ENCODE measurements at regions not wholly inside any gene's neighbourhood (a gene's known extent, or its start where the extent isn't known, plus 50 kb on each side); places are given as distances from the start of the nearest gene placed in this dataset.
"Not testable (repeated sequence)": the region's sequence is repeated elsewhere in the genome, so short reads cannot be mapped to it uniquely, and the experiment has no call there.

DNA sequence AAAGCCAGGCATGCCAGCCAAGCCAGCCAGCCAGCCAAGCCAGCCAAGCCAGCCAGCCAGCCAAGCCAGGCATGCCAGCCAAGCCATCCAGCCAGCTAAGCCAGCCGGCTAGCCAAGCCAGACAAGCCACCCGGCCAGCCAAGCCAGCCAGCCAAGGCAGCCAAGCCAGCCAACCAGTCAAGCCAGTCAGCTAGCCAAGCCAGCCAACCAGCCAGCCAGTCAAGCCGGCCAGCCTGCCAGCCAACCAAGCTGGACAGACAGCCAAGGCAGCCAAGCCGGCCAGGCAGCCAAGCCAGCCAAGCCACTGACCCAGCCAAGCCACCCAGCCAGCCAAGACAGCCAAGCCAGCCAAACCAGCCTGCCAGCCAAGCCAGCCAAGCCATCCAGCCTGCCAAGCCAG lies 326.9 kb upstream of the PLGLB2 start:
- DNase-seq (ENCODE audit: low read depth, low spot score); H3K27ac ChIP-seq: not testable (repeated sequence)

DNA sequence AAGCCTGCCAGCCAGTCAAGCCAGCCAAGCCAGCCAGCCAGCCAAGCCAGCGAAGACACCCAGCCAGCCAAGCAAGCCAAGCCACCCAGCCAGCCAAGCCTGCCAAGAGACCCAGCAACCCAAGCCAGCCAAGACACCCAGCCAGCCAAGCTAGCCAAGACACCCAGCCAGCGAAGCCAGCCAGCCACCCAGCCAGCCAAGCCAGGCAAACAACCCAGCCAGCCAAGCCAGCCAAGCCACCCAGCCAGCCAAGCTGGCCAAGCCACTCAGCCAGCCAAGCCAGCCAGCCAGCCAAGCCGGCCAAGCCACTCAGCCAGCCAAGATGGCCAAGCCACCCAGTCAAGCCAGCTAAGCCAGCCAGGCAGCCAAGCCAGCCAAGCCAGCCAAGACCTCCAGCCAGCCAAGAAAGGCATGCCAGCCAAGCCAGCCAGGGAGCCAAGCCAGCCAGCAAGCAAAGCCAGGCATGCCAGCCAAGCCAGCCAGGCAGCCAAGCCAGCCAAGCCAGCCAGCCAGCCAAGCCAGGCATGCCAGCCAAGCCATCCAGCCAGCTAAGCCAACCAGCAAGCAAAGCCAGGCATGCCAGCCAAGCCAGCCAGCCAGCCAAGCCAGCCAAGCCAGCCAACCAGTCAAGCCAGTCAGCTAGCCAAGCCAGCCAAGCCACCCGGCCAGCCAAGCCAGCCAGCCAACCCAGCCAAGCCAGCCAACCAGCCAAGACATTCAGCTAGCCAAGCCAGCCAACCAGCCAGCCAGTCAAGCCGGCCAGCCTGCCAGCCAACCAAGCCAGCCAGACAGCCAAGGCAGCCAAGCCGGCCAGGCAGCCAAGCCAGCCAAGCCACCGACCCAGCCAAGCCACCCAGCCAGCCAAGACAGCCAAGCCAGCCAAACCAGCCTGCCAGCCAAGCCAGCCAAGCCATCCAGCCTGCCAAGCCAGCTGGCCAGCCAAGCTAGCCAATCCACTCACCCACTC lies 323.8 kb upstream of the PLGLB2 start:
- H3K27ac ChIP-seq; DNase-seq (ENCODE audit: low read depth, low spot score): not testable (repeated sequence)

DNA sequence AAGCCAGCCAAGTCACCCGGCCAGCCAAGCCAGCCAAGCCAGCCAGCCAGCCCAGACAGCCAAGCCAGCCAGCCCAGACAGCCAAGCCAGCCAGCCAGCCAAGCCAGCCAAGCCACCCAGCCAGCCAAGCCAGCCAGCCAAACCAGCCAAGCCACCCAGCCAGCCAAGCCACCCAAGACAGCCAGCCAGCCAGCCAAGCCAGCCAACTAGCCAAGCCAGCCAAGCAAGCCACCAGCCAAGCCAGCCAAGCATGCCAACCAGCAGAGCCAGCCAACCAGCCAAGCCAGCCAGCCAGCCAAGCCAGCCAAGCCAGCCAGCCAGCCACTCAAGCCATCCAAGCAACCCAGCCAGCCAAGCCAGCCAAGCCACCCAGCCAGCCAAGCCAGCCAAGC lies 323.1 kb upstream of the PLGLB2 start:
- H3K27ac ChIP-seq; DNase-seq (ENCODE audit: low read depth, low spot score): not testable (repeated sequence)

DNA sequence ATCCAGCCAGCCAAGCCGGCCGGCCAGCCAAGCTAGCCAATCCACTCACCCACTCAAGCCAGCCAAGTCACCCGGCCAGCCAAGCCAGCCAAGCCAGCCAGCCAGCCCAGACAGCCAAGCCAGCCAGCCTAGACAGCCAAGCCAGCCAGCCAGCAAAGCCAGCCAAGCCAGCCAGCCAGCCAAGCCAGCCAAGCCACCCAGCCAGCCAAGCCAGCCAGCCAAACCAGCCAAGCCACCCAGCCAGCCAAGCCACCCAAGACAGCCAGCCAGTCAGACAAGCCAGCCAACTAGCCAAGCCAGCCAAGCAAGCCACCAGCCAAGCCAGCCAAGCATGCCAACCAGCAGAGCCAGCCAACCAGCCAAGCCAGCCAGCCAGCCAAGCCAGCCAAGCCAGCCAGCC lies 322.7 kb upstream of the PLGLB2 start:
- not testable (repeated sequence) for DNase-seq (ENCODE audit: low read depth, low spot score); H3K27ac ChIP-seq

DNA sequence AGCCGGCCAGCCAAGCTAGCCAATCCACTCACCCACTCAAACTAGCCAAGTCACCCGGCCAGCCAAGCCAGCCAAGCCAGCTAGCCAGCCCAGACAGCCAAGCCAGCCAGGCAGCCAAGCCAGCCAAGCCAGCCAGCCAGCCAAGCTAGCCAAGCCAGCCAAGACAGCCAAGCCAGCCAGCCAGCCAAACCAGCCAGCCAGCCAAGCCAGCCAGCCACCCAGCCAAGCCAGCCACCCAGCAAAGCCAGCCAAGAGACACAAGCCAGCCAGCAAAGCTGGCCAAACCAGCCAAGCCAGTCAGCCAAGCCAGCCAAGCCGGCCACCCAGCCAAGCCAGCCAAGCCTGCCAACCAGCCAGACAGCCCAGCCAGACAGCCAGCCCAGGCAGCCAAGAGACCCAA lies 322.2 kb upstream of the PLGLB2 start:
- DNase-seq (ENCODE audit: low read depth, low spot score); H3K27ac ChIP-seq: not testable (repeated sequence)

DNA sequence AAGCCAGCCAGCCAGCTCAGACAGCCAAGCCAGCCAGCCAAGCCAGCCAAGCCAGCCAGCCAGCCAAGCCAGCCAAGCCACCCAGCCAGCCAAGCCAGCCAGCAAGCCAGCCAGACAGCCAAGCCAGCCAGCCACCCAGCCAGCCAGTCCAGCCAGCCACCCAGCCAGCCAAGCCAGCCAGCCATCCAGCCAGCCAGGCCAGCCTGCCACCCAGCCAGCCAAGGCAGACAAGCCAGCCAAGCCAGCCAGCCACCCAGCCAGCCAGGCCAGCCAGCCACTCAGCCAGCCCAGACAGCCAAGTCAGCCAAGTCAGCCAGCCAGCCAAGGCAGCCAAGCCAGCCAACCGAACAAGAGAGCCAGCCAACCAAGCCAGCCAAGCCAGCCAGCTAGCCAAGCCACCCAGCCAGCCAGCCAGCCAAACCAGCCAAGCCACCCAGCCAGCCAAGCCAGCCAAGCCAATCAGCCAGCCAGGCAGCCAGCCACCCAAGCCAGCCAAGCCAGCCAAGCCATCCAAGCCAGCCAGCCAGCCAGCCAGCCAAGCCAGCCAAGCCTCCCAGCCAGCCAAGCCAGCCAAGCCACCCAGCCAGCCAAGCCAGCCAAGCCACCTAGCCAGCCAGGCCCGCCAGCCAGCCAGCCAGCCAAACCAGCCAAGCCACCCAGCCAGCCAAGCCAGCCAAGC lies 319.3 kb upstream of the PLGLB2 start:
- DNase-seq (ENCODE audit: low read depth, low spot score) = not testable (repeated sequence)

DNA sequence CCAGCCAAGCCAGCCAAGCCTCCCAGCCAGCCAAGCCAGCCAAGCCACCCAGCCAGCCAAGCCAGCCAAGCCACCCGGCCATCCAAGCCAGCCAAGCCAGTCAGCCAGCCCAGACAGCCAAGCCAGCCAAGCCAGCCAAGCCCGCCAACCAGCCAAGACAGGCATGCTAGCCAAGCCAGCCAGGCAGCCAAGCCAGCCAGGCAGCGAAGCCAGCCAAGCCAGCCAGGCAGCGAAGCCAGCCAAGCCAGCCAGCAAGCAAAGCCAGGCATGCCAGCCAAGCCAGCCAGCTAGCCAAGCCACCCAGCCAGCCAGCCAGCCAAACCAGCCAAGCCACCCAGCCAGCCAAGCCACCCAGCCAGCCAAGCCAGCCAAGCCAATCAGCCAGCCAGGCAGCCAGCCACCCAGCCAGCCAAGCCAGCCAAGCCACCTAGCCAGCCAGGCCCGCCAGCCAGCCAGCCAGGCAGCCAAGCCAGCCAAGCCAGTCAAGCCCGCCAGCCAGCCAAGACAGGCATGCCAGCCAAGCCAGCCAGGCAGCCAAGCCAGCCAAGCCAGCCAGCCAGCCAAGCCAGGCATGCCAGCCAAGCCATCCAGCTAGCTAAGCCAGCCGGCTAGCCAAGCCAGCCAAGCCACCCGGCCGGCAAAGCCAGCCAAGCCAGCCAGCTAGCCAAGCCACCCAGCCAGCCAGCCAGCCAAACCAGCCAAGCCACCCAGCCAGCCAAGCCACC lies 318.5 kb upstream of the PLGLB2 start:
- DNase-seq (ENCODE audit: low read depth, low spot score); H3K27ac ChIP-seq: not testable (repeated sequence)

More for the DNA sequence above, 319.3 kb upstream of the PLGLB2 start:
- not testable (repeated sequence) for H3K27ac ChIP-seq

DNA sequence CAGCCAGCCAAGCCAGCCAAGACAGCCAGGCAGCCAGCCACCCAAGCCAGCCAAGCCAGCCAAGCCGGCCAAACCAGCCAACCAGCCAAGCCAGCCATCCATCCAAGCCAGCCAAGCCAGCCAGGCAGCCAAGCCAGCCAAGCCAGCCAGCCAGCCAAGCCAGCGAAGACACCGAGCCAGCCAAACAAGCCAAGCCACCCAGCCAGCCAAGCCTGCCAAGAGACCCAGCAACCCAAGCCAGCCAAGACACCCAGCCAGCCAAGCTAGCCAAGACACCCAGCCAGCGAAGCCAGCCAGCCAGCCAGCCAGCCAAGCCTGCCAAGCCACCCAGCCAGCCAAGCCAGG lies 318.0 kb upstream of the PLGLB2 start:
- DNase-seq (ENCODE audit: low read depth, low spot score); H3K27ac ChIP-seq: not testable (repeated sequence)

DNA sequence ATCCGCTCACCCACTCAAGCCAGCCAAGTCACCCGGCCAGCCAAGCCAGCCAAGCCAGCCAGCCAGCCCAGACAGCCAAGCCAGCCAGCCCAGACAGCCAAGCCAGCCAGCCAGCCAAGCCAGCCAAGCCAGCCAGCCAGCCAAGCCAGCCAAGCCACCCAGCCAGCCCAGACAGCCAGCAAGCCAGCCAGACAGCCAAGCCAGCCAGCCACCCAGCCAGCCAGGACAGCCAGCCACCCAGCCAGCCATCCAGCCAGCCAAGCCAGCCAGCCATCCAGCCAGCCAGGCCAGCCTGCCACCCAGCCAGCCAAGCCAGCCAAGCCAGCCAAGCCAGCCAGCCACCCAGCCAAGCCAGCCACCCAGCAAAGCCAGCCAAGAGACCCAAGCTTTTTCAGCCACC lies 316.8 kb upstream of the PLGLB2 start:
- H3K27ac ChIP-seq; DNase-seq (ENCODE audit: low read depth, low spot score): not testable (repeated sequence)

DNA sequence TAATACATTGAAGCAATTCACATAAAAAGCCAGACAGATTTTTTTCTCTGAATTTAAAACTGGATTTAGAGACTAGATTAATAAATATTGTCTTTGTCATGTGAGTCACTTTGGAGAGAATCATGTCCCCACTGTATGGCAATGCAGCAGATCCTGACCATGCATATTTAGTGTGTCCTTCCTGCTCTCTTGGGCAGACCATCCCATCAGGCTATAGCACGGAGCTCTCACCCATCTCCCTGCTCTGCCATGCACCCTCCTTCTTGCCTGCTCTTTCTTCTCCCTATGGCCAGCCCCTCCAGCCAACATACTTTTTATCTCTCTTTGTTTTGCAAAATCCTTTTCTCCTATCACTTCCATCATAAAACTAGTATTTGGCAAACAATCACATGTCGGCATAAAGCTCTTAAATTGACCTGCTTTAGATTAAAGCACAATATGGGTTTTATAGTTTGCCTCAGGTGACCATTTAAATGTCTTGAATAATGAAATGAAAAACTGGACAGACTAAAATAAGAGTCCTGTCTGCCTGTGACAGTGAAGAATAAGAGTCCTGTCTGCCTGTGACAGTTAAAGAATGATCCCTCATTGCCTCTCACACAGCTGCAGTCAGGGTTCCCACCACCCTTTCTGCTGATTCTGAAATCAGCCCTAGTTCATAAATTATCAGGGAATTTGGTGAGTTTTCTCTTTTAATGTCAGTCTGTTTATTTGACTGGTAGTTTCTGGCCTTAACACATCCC lies 315.0 kb upstream of the PLGLB2 start:
- H3K27ac ChIP-seq; DNase-seq (ENCODE audit: low read depth, low spot score): not testable (repeated sequence)

DNA sequence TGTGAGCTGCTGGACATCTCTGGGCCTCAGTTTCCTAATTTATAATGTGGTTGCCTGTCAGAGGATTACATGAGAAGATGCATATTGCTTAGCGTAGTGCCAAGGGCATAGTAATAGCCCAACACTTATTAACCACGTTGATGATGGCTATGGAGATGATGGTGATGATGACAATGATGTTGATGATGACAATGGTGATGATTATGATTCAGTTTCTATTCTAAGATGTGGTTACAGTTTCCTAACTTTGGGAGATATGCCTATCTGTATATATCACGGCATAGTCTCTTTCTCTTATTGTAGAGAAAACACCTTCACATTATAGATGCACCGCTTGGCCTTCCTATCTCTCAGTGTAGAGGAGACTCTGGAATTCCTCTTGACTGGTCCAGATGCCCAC lies 311.9 kb upstream of the PLGLB2 start:
- H3K27ac ChIP-seq; DNase-seq (ENCODE audit: low read depth, low spot score): not testable (repeated sequence)

DNA sequence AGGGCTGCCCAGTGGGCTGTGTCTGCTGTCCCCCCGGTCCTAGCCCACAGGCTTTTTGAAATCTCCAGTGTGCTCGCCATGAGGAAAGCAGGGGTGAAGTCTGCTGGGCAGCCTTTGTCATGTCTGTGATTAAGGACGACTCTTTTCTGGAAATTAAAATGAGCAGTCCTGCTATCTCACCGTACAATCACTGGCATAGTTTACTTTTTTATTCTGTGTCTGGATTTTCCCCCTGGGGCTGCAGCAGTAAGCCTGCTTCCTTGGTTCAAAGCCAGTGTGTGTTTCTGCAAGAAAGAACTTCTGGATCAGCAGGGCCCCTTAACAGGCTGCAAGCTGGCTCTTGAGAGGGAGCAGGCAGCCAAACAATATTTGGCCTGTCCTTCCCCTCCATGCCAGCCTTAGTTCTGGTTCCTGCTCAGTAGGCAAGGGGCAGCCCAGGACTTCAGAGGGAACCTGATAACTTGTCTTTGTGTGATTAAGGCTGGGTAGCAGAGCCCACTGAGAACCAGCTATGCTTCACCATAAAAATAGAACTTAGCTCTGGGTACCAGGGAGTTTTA lies 310.1 kb upstream of the PLGLB2 start:
- H3K27ac ChIP-seq; DNase-seq (ENCODE audit: low read depth, low spot score): not testable (repeated sequence)

DNA sequence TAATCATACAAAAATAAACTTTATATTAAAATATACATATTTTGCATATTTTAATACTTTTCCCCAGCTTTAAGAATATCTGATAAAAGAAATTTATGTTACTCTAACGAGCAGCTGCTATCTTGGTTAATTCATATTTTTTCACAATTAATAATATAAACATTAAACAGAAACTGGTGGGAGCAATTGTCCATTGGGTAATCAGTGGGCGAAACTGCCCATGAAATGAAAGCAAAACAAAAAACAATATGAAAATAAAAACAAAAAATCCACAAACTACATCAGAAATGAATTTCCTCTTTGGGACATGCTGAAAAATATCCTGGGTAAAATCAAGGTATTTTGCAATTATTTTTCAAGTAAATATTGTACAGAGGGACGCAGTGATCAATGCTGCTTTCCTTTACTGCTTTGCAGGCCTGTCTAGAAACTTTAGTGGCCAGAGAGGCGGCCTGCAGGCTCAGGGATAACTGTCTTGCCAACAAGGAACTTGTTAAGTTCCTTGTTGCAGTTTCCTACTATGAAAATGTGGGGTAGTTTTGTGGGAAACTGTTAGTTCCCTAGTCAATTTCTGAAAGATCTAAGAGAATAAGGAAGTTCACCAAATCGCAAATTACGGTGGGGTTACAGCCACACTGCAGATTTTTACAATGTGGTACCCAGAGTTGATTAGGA lies 309.0 kb upstream of the PLGLB2 start:
- not testable (repeated sequence) for H3K27ac ChIP-seq; DNase-seq (ENCODE audit: low read depth, low spot score)

DNA sequence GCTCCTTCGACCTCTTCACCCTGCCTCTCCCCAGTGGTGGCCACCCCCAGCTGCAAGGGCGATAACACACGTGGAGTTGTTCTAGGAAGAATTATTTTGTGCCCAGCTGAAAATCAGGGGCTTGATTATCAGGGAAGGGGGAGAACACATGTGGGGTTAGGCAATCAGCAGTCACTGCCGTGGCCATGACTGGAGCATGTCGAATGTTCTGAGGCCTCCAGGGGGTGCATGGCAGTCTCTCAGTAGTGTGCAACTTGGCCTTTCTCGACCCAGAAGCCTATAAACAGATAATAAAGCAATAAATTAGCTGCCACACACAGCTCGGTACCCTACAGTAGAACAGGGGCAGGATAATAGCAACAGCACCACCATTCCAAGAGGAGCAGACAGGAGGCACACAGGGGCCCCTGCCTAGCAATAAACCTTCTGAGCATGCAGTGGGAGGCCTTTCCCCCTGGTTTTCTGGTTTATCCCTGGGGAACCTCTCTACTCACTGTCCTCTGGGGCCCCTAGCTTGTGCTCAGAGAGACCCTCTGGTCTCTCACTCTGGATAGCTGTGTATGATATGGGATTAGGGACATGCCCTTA lies 308.2 kb upstream of the PLGLB2 start:
- not testable (repeated sequence) for DNase-seq (ENCODE audit: low read depth, low spot score); H3K27ac ChIP-seq

DNA sequence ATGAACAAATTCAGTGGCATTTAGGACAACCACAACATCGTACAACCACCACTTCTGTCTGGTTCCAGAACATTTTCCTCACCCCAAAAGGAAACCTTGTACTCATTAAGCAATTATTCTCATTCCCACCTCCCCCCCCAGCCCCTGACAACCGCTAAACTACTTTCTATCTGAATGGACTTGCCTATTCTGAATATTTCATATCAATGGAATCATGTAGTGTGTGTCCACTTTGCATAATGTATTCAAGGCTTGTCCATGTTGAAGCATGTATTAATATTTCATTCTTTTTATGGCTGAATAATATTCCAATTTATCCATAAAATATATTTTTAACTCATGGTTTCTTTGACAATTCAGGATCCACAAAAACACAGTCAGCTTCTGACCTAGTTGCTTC lies 307.2 kb upstream of the PLGLB2 start:
- DNase-seq (ENCODE audit: low read depth, low spot score) = not testable (repeated sequence)

DNA sequence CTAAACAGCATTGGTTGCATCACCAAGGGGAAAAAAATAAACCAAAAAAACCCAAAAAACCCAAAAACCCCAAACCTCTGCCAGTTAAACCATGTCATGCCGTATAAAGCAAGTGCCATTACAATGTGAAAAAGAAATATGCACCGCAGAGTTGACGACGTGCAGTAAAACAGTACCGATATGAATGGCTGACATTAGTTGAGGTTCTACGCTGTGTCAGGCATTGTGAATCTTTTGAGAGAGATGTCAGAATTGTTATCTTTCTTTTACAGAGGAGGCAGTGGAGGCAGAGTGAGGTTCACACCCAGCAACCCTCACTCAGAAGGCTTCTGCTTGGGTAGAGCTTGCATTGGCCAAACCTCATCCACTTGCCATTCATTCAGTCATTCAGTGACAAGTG lies 306.5 kb upstream of the PLGLB2 start:
- H3K27ac ChIP-seq; DNase-seq (ENCODE audit: low read depth, low spot score): not testable (repeated sequence)

More for the DNA sequence above, 307.2 kb upstream of the PLGLB2 start:
- not testable (repeated sequence) for H3K27ac ChIP-seq

DNA sequence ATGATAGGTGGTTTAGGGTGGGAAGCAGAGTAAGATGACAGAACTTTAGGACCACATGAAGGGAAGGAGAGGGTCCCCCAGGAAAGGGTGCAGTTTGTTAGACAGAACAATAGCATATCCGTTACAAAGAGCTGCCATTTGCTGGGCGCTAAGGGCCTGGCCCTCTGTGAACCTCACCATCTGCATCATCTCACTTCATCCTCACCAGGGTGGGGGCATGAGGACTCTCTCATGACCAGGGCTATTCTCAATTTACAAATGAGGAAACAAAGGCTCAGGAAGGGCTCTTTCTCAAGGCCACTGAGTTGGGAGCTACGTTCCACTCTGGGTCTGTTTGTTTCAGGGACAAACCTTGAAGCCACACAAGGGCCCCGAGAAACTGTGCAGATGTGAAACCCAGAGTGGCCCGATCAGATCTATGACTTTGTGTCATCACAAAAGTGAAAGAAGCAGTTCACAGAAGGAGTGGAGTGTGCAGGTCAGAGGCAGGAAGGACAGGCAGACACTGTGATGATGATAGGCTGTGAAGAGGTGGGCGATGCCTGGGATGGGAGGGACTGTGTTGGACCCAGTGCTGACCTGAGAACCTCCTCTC lies 304.8 kb upstream of the PLGLB2 start:
- not testable (repeated sequence) for H3K27ac ChIP-seq; DNase-seq (ENCODE audit: low read depth, low spot score)

DNA sequence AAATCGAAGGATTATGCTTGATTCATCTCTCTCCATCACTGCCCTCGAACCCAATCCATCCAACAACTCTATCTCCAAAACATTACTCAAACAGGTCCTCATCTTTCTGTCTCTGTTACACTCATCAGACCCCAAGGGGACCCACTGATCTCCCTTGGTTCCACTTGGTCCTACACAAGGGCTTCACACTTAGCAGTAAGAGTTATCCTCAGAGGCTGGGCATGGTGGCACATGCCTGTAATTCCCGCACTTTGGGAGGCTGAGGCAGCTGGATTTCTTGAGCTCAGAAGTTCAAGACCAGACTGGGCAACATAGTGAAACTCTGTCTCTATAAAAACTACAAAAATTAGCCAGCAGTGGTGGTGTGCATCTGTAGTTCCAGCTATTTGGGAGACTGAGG lies 302.9 kb upstream of the PLGLB2 start:
- not testable (repeated sequence) for DNase-seq (ENCODE audit: low read depth, low spot score); H3K27ac ChIP-seq
